Omental fat pad (tissue), 3 donors: ENCODE measurements at regions not wholly inside any gene's neighbourhood (a gene's known extent, or its start where the extent isn't known, plus 50 kb on each side); places are given as distances from the start of the nearest gene placed in this dataset.

ENCODE experiments used
- ATAC-seq: fragments of 150-250 bp; one replicate; pipeline ENCODE4 v1.9.1; 2016; ENCODE audit warnings: mild to moderate bottlenecking, moderate library complexity; ENCODE audit not compliant: low FRiP score
- DNase-seq: peaks from one replicate; pipeline ENCODE4 v3.0.0-alpha.2; 2019; ENCODE audit warnings: low spot score
- TF ChIP-seq, protein P1 (sequence below), 3 donors: fragments of 450-650 bp; IDR thresholded peaks; one replicate each; pipeline ENCODE4 v1.5.1; 2016 to 2017; ENCODE audit warnings: antibody characterized with exemption in 3 of 3, mild to moderate bottlenecking in 3 of 3, moderate library complexity in 2 of 3

DNA sequence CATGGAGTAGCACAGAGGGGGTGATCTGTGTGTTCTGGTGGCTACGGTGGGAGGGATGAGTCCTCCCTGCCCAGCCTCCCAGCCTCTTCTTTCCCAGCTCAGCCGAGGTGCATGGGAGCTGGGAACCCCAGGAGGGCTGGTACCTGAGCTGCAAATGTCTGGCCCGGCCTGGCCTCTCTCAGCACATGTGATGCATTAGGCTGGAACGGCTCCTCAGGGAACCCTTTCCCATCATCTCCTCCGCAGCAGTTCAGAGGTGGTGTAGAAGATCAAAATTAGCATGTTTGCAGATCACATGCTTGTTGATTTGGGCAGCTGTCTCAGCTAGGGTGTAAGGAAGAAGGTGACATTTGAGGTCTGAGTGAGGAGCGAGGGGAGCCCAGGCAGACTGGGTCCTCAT is 126.6 kb downstream of the EMX2 start:
- TF ChIP-seq, protein P1, sequence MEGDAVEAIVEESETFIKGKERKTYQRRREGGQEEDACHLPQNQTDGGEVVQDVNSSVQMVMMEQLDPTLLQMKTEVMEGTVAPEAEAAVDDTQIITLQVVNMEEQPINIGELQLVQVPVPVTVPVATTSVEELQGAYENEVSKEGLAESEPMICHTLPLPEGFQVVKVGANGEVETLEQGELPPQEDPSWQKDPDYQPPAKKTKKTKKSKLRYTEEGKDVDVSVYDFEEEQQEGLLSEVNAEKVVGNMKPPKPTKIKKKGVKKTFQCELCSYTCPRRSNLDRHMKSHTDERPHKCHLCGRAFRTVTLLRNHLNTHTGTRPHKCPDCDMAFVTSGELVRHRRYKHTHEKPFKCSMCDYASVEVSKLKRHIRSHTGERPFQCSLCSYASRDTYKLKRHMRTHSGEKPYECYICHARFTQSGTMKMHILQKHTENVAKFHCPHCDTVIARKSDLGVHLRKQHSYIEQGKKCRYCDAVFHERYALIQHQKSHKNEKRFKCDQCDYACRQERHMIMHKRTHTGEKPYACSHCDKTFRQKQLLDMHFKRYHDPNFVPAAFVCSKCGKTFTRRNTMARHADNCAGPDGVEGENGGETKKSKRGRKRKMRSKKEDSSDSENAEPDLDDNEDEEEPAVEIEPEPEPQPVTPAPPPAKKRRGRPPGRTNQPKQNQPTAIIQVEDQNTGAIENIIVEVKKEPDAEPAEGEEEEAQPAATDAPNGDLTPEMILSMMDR (IDR thresholded peaks at IDR 0.05): no peak
- ATAC-seq: no peak
- no peak for DNase-seq

DNA sequence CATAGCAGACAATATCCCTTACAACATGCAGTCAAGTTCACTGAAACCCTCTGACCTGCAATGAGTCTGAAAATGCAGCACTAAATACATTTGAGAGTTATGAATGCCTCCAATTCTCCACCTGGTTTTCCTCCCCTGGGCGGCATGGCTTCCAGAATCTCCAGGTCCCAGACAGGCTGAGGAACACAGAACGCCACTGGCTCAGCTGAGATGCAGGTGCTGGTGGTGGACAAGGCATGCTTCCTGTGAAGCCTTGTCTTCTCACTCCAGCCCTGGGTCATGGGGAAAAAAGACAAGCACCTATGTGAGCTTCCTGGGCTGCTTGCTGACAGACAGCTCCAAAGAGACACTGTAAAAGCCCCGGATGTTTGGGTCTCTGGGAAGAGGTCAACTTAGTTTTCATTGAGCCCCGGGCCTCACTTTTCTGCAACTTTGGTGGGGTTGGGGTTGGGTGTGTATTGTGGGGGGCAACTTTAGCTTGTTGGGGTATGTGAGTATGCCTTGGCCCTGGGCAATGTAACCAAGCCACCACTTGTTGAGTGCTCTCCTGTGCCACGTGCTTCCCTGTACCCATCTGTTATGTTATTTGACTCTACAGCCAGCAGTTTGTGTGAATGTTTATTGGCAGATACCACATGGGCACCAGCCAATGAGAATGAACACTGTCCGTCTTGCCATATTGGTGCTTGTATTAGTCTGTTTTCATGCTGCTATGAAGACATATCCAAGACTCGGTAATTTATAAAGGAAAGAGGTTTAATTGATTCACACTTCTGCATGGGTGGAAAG is 127.8 kb downstream of the EMX2 start:
- no peak for DNase-seq
- no peak for ATAC-seq
- TF ChIP-seq, protein P1 (IDR thresholded peaks at IDR 0.05): no peak

GRCh38 chr10:117673230-117674010 is 130.9 kb downstream of the EMX2 start:
- DNase-seq (no peak), ATAC-seq (no peak)
- TF ChIP-seq, protein P1 (IDR thresholded peaks at IDR 0.05): no peak

GRCh38 chr10:117674201-117674600 is 131.7 kb downstream of the EMX2 start:
- no peak for DNase-seq
- TF ChIP-seq, protein P1 (IDR thresholded peaks at IDR 0.05): no peak
- no peak for ATAC-seq

DNA sequence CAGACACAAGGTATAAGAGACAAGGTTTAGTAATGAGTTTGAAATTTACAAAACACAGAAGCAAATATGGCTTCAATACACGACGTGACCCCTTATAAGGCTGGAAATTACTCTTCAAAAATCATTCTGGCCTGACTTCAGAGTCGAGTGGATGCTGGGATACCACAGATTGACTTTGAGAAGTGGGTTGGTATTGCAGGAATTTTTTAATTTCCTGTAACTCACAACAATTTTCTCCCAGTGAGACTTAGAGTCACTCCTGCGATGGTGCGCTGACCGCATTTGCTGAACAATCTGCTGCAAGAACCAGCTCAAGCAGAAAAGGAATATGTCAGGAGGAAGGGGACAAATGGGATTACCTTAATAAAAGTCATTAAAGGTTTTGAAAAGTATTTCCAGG is 132.1 kb downstream of the EMX2 start:
- no peak for ATAC-seq
- no peak for DNase-seq
- TF ChIP-seq, protein P1 (IDR thresholded peaks at IDR 0.05): no peak

DNA sequence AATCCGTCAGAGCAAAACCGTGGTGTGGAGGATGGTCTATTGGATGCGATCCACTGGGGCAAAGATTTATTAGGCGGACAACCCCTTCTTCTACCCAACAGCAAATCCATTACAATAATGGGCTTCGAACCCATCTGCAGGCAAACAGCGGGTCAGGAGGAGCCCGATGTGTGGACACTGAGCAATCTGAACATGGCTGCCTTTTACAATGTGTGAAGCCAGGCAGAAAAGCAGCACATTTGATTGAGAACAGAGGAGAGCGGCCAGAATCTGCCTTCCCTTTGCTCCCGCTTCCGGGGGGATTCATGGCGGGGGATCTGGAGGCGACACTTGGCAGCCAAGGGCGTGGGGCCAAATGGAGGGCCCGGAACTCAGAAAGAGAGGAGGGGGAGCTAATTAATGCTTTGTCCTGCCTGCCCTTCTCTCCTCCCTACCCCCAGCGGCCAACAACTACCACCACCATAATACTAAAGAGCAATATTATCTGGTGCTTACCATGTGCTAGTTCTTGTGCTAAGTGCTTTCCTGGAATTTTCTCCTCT is 133.0 kb downstream of the EMX2 start:
- TF ChIP-seq, protein P1 (IDR thresholded peaks at IDR 0.05): no peak
- ATAC-seq: no peak
- DNase-seq: no peak
